SK-N-SH treated with all-trans-retinoic acid at 6 μM for 48 hours (cell line): ENCODE measurements at regions not wholly inside any gene's neighbourhood (a gene's known extent, or its start where the extent isn't known, plus 50 kb on each side); places are given as distances from the start of the nearest gene placed in this dataset.

ENCODE experiments used
- ATAC-seq: fragments of 200-7000 bp; cut with Tn5 transposase; 3 replicates; pipeline ENCODE4 v1.9.1; 2020; ENCODE audit warnings: mild to moderate bottlenecking, moderate library complexity
- ARNTL ChIP-seq: fragments of 450-650 bp; formaldehyde crosslinking; IDR thresholded peaks from 2 replicates; pipeline ENCODE4 v1.5.0; 2020; ENCODE audit warnings: low read depth, mild to moderate bottlenecking, moderate library complexity, borderline replicate concordance
- BACH2 ChIP-seq: fragments of 250-450 bp; sonication (Bioruptor Pico); IDR thresholded peaks from 2 replicates; pipeline ENCODE4 v1.9.0; 2021; ENCODE audit warnings: mild to moderate bottlenecking, borderline replicate concordance
- CREB5 ChIP-seq: fragments of 250-450 bp; sonication (Bioruptor Pico); IDR thresholded peaks from 2 replicates; pipeline ENCODE4 v1.5.1; 2020; ENCODE audit warnings: low read depth, mild to moderate bottlenecking, moderate library complexity
- CSDC2 ChIP-seq: fragments of 250-450 bp; sonication (Bioruptor Pico); IDR thresholded peaks from 2 replicates; pipeline ENCODE4 v1.5.0; 2020; ENCODE audit warnings: mild to moderate bottlenecking, moderate library complexity
- CSRNP3 ChIP-seq: fragments of 250-450 bp; sonication (Bioruptor Pico); IDR thresholded peaks from 2 replicates; pipeline ENCODE4 v1.5.1; 2021; ENCODE audit warnings: mild to moderate bottlenecking, moderate library complexity
- GLIS3 ChIP-seq: fragments of 250-450 bp; sonication (Bioruptor Pico); IDR thresholded peaks from 2 replicates; pipeline ENCODE4 v1.5.0; 2020; ENCODE audit warnings: mild to moderate bottlenecking, moderate library complexity
- ISL1 ChIP-seq: fragments of 250-450 bp; sonication (Bioruptor Pico); IDR thresholded peaks from 2 replicates; pipeline ENCODE4 v2.1.2; 2022; ENCODE audit warnings: mild to moderate bottlenecking, moderate library complexity
- OSR1 ChIP-seq: fragments of 250-450 bp; sonication (Bioruptor Pico); IDR thresholded peaks from 2 replicates; pipeline ENCODE4 v1.8.0; 2022; ENCODE audit warnings: moderate library complexity, mild to moderate bottlenecking, inconsistent platforms
- PPARA ChIP-seq: fragments of 250-450 bp; sonication (Bioruptor Pico); IDR thresholded peaks from 2 replicates; pipeline ENCODE4 v1.5.0; 2020; ENCODE audit warnings: mild to moderate bottlenecking, borderline replicate concordance
- RARB ChIP-seq: fragments of 250-450 bp; sonication (Bioruptor Pico); IDR thresholded peaks from 2 replicates; pipeline ENCODE4 v1.8.0; 2021; ENCODE audit warnings: mild to moderate bottlenecking, moderate library complexity
- SNAI2 ChIP-seq: fragments of 250-450 bp; sonication (Bioruptor Pico); IDR thresholded peaks from 2 replicates; pipeline ENCODE4 v1.5.0; 2020; ENCODE audit warnings: mild to moderate bottlenecking, moderate library complexity
- TCF4 ChIP-seq: fragments of 250-450 bp; sonication (Bioruptor Pico); IDR thresholded peaks from 2 replicates; pipeline ENCODE4 v1.8.0; 2021; ENCODE audit warnings: mild to moderate bottlenecking, moderate library complexity, borderline replicate concordance
- TOX ChIP-seq: fragments of 250-450 bp; sonication (Bioruptor Pico); IDR thresholded peaks from 2 replicates; pipeline ENCODE4 v1.8.0; 2021; ENCODE audit warnings: mild to moderate bottlenecking, moderate library complexity, borderline replicate concordance
- ZC3H10 ChIP-seq: fragments of 250-450 bp; sonication (Bioruptor Pico); IDR thresholded peaks from 2 replicates; pipeline ENCODE4 v1.5.1; 2021; ENCODE audit warnings: mild to moderate bottlenecking, moderate library complexity
- ZFP3 ChIP-seq: fragments of 250-450 bp; sonication (Bioruptor Pico); IDR thresholded peaks from 2 replicates; pipeline ENCODE4 v1.5.0; 2020; ENCODE audit warnings: mild to moderate bottlenecking, moderate library complexity
- ZFP30 ChIP-seq: fragments of 450-650 bp; formaldehyde crosslinking; IDR thresholded peaks from 2 replicates; pipeline ENCODE4 v1.5.0; 2022; ENCODE audit warnings: mild to moderate bottlenecking, moderate library complexity
- ZNF70 ChIP-seq: fragments of 450-650 bp; formaldehyde crosslinking; IDR thresholded peaks from 2 replicates; pipeline ENCODE4 v1.5.0; 2020; ENCODE audit warnings: mild to moderate bottlenecking, moderate library complexity
- TF ChIP-seq, protein P1 (sequence below): fragments of 250-450 bp; sonication (Bioruptor Pico); IDR thresholded peaks from 2 replicates; pipeline ENCODE4 v1.5.0; 2020; ENCODE audit warnings: mild to moderate bottlenecking, moderate library complexity
- TF ChIP-seq, protein P2 (sequence below): fragments of 250-450 bp; sonication (Bioruptor Pico); IDR thresholded peaks from 2 replicates; pipeline ENCODE4 v1.8.0; 2020; ENCODE audit warnings: mild to moderate bottlenecking, moderate library complexity, borderline replicate concordance

GRCh38 chr5:17383526-17383925, 114.5 kb upstream of the TAF11L2 start:
- no peak for TF ChIP-seq OSR1 (CRISPR knock-in tag)
- 0 out of 2 replicates have a peak, but pooled peaks have one; percentile 21 for TF ChIP-seq TCF4 (CRISPR knock-in tag)
- no peak for TF ChIP-seq RARB (CRISPR knock-in tag)
- no peak for ATAC-seq

GRCh38 chr5:17384181-17384580, 113.8 kb upstream of the TAF11L2 start:
- TF ChIP-seq CSRNP3 (no peak), ZNF70 (CRISPR knock-in tag) (no peak), CSDC2 (CRISPR knock-in tag) (no peak), BACH2 (CRISPR knock-in tag) (no peak)
- TF ChIP-seq, all 23 proteins: peak for 0
- ATAC-seq = no peak

GRCh38 chr5:17388717-17389116, 109.3 kb upstream of the TAF11L2 start:
- TF ChIP-seq, protein P1, sequence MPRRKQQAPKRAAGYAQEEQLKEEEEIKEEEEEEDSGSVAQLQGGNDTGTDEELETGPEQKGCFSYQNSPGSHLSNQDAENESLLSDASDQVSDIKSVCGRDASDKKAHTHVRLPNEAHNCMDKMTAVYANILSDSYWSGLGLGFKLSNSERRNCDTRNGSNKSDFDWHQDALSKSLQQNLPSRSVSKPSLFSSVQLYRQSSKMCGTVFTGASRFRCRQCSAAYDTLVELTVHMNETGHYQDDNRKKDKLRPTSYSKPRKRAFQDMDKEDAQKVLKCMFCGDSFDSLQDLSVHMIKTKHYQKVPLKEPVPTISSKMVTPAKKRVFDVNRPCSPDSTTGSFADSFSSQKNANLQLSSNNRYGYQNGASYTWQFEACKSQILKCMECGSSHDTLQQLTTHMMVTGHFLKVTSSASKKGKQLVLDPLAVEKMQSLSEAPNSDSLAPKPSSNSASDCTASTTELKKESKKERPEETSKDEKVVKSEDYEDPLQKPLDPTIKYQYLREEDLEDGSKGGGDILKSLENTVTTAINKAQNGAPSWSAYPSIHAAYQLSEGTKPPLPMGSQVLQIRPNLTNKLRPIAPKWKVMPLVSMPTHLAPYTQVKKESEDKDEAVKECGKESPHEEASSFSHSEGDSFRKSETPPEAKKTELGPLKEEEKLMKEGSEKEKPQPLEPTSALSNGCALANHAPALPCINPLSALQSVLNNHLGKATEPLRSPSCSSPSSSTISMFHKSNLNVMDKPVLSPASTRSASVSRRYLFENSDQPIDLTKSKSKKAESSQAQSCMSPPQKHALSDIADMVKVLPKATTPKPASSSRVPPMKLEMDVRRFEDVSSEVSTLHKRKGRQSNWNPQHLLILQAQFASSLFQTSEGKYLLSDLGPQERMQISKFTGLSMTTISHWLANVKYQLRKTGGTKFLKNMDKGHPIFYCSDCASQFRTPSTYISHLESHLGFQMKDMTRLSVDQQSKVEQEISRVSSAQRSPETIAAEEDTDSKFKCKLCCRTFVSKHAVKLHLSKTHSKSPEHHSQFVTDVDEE (CRISPR knock-in tag) = no peak
- TF ChIP-seq PPARA = no peak
- TF ChIP-seq TOX (CRISPR knock-in tag) = no peak
- TF ChIP-seq ZFP3 (CRISPR knock-in tag) = no peak
- no peak for TF ChIP-seq CREB5 (CRISPR knock-in tag)
- TF ChIP-seq ZFP30 (CRISPR knock-in tag) = no peak
- TF ChIP-seq OSR1 (CRISPR knock-in tag) = no peak
- TF ChIP-seq SNAI2 (CRISPR knock-in tag) = no peak
- no peak for TF ChIP-seq CSDC2 (CRISPR knock-in tag)
- no peak for TF ChIP-seq GLIS3
- TF ChIP-seq CSRNP3 = no peak
- TF ChIP-seq BACH2 (CRISPR knock-in tag) = no peak
- no peak for TF ChIP-seq ARNTL
- TF ChIP-seq ISL1 (CRISPR knock-in tag) = no peak
- no peak for TF ChIP-seq RARB (CRISPR knock-in tag)
- TF ChIP-seq, protein P2, sequence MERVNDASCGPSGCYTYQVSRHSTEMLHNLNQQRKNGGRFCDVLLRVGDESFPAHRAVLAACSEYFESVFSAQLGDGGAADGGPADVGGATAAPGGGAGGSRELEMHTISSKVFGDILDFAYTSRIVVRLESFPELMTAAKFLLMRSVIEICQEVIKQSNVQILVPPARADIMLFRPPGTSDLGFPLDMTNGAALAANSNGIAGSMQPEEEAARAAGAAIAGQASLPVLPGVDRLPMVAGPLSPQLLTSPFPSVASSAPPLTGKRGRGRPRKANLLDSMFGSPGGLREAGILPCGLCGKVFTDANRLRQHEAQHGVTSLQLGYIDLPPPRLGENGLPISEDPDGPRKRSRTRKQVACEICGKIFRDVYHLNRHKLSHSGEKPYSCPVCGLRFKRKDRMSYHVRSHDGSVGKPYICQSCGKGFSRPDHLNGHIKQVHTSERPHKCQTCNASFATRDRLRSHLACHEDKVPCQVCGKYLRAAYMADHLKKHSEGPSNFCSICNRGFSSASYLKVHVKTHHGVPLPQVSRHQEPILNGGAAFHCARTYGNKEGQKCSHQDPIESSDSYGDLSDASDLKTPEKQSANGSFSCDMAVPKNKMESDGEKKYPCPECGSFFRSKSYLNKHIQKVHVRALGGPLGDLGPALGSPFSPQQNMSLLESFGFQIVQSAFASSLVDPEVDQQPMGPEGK (CRISPR knock-in tag) = no peak
- TF ChIP-seq, all 23 proteins: peak for 0
- ATAC-seq = no peak

DNA sequence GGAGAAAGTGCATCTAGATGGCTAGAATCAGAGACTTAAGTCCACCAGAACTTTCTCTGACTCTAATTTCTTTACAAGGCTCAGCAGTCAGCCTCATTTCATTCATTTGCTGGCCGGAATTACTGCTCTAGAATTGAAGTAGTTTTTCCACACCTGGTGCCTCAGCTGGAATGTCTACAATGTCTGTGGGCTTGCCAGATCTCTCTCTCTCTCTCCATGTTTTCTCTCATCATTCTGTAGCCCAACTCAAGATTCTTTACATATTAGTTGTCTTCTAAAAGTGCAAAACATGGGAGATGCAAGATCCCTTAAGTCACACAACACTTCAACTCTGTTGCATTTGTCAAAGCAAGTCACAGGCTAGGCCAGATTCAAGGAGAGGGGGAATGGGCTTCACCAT, 103.9 kb upstream of the TAF11L2 start:
- no peak for ATAC-seq
- TF ChIP-seq ZC3H10 (CRISPR knock-in tag) = no peak
- TF ChIP-seq, all 23 proteins: peak for 0
